ENCODE measurements at regions not wholly inside any gene's neighbourhood (a gene's known extent, or its start where the extent isn't known, plus 50 kb on each side); places are given as distances from the start of the nearest gene placed in this dataset.

GRCh38 chr10:118452098-118452497 lies 110.0 kb upstream of the FAM204A start:
- no peaks in the 10 kb centered on the region for H3K4me1 ChIP-seq
- ATAC-seq (no peak), DNase-seq (no peak)
- H3K4me3 ChIP-seq: no peak overlapping the region
- no peaks in the 10 kb centered on the region for H3K27me3 ChIP-seq
- no peak overlapping the region for H3K27ac ChIP-seq
- intact Hi-C loops (cut with DNase I): no loop called here
- no peaks in the 10 kb centered on the region for H3K36me3 ChIP-seq
- TF ChIP-seq CTCF (IDR thresholded peaks at IDR 0.05) (no peak), POLR2A (IDR thresholded peaks at IDR 0.05) (no peak)
- no peaks in the 10 kb centered on the region for H3K9me3 ChIP-seq

- Histone ChIP-seq H3K36me3 (no peaks in the 10 kb centered on the region), H3K4me1 (no peaks in the 10 kb centered on the region), H3K4me3 (no peak overlapping the region), H3K27me3 (no peaks in the 10 kb centered on the region), H3K27ac (no peak overlapping the region), H3K9me3 (no peaks in the 10 kb centered on the region)
- no peak for TF ChIP-seq POLR2A (IDR thresholded peaks at IDR 0.05)
- TF ChIP-seq CTCF (IDR thresholded peaks at IDR 0.05): no peak
- DNase-seq (no peak), ATAC-seq (no peak)
- WGBS (ENCODE audit: insufficient coverage, low coverage, low lambda C conversion rate, missing lambda C conversion rate): 36% methylated on average over 6 of the region's 9 CpGs
- intact Hi-C loops (cut with DNase I): no loop called here
Observed at GRCh38 chr10:118449521-118449920, 107.4 kb upstream of the FAM204A start.

DNA sequence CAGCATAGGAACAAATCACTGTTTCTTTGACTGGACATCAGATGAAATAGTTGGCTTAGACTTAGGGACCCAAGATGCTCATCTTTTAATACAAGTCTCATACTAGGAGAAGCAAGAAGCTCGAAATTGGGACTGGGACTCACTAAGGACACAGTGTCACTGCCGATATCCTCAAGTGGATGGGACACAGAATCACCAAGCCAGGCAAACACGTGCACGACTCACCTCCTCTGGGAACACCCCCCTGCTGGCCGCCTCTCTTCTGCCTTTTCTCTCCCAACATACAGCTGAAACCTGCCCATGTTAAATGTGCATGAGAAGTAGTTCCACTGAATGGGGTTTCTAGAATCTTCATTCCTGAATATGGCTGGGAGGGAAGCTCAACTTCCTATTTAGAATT lies 106.6 kb upstream of the FAM204A start:
- DNase-seq (no peak), ATAC-seq (no peak)
- intact Hi-C loops (cut with DNase I): no loop called here
- H3K4me1 ChIP-seq: no peaks in the 10 kb centered on the region
- TF ChIP-seq CTCF (IDR thresholded peaks at IDR 0.05) (no peak), POLR2A (IDR thresholded peaks at IDR 0.05) (no peak)
- H3K4me3 ChIP-seq: no peak overlapping the region
- WGBS (ENCODE audit: insufficient coverage, low coverage, low lambda C conversion rate, missing lambda C conversion rate): 20% methylated on average over 3 of the region's 5 CpGs
- no peaks in the 10 kb centered on the region for H3K36me3 ChIP-seq
- no peaks in the 10 kb centered on the region for H3K9me3 ChIP-seq
- H3K27me3 ChIP-seq: no peaks in the 10 kb centered on the region
- no peak overlapping the region for H3K27ac ChIP-seq

DNA sequence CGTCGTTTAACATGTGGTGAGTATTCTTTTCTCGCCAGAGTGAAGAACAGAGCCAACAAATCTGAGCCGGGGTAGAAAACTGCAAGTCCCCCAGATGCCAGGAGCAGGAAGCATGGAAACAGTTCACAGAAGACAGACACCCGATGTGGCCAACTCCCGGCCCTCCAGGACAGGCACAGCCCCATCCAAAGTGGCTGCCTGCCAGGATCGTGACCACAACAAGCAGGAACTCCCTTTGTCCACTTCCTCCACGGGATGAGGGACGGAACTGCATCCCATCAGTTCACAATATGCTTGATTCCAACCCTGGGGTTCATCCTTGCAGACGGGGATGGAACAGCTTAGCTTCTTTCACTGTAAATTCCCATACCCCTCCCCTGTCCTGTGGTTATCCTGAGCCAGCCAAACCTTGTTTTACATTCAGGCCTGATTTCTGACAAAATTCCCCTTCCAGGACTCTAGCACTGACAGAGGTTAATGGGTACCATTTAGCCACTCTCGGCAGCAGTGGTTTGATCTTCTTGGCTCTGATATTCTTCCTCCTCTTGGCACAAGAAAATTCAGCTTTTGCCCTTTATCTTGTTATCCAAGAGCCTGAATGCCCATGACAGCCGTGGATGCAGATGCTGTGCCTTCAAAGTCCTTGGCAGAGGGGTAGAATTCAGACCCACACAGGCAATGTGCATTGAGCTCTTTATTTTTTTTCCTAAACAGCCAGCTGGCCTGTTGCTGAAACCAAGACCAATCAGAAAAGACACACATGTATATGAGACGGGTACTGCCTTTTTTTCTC lies 105.5 kb upstream of the FAM204A start:
- TF ChIP-seq CTCF (IDR thresholded peaks at IDR 0.05): no peak
- TF ChIP-seq POLR2A (IDR thresholded peaks at IDR 0.05): no peak
- no peaks in the 10 kb centered on the region for H3K36me3 ChIP-seq
- no peaks in the 10 kb centered on the region for H3K9me3 ChIP-seq
- no peaks in the 10 kb centered on the region for H3K27me3 ChIP-seq
- DNase-seq (peak in 1 of 3 donors; percentile 26), ATAC-seq (no peak)
- H3K4me3 ChIP-seq: no peak overlapping the region
- H3K4me1 ChIP-seq: no peaks in the 10 kb centered on the region
- intact Hi-C loops (cut with DNase I): no loop called here
- no peak overlapping the region for H3K27ac ChIP-seq
- 40% methylated on average over 11 of the region's 13 CpGs for whole genome bisulfite sequencing (ENCODE audit: insufficient coverage, low coverage, low lambda C conversion rate, missing lambda C conversion rate)

DNA sequence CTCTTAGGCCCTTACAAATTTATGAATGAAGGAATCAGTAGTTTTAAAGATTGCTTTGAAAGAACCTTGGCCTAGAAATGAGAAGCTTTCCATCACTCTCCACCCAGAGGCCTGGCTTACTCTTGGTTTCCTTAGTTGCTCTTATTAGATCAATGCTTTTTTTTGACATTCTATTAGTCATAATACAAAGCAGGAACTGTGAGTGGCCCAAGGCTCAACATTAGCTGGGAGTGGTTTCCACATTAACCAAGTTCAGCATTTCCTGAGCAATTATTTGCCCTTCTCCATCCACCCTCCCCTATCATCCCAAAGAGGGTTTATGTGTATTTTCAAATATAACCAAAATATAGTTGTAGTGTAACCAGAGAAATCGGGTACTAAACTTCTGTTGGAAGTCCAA lies 103.4 kb upstream of the FAM204A start:
- Histone ChIP-seq H3K36me3 (no peaks in the 10 kb centered on the region), H3K27ac (no peak overlapping the region), H3K4me3 (no peak overlapping the region), H3K4me1 (no peaks in the 10 kb centered on the region), H3K9me3 (no peaks in the 10 kb centered on the region), H3K27me3 (no peaks in the 10 kb centered on the region)
- WGBS (ENCODE audit: insufficient coverage, low coverage, low lambda C conversion rate, missing lambda C conversion rate): 38% methylated on average over 1 of the region's 1 CpG
- no peak for ATAC-seq
- DNase-seq: no peak
- intact Hi-C loops (cut with DNase I): no loop called here
- TF ChIP-seq CTCF (IDR thresholded peaks at IDR 0.05) (no peak), POLR2A (IDR thresholded peaks at IDR 0.05) (no peak)
